SK-N-SH (cell line): ENCODE measurements at regions not wholly inside any gene's neighbourhood (a gene's known extent, or its start where the extent isn't known, plus 50 kb on each side); places are given as distances from the start of the nearest gene placed in this dataset.

Experiments used
- CTCF ChIA-PET: fragments of 300-600, 350-600 bp; formaldehyde crosslinking; extraction: SDS; loops from one replicate; lab custom pipeline; 2021; lab: Yijun Ruan, JAX
- POLR2A ChIA-PET: fragments of 350-600 bp; sonication (Branson Sonifier 250); formaldehyde crosslinking; extraction: SDS; loops from one replicate; lab custom pipeline; 2020; ENCODE audit warnings: antibody characterized with exemption, inconsistent platforms; lab: Yijun Ruan, JAX
- DNase-seq: peaks from one replicate; pipeline ENCODE4 v3.0.0; 2012
- H2AFZ ChIP-seq: fragments of 200-600 bp; sonication (generic); 2 replicates; pipeline ENCODE4 v1.8.1; 2016; ENCODE audit warnings: antibody characterized with exemption, mild to moderate bottlenecking, low read depth
- H3F3A ChIP-seq: fragments of 200-600 bp; sonication (generic); replicated peaks from 2 replicates; pipeline ENCODE3; 2016; ENCODE audit warnings: antibody characterized with exemption, mild to moderate bottlenecking; ENCODE audit not compliant: insufficient read depth
- H3K27ac ChIP-seq, 2 experiments: fragments of 200-500 bp in 1 of 2; fragments of 200-600 bp in 1 of 2; sonication (Bioruptor generic) in 1 of 2; sonication (generic), shearing (Covaris generic) in 1 of 2; 2 replicates each; pipeline versions ENCODE4 v1.5.1 to v1.6.1; 2014 to 2016; ENCODE audit warnings: low read depth in 2 of 2, inconsistent platforms in 1 of 2, low read length in 1 of 2, mild to moderate bottlenecking in 1 of 2, mixed read lengths in 1 of 2
- H3K27me3 ChIP-seq: fragments of 200-600 bp; sonication (generic), shearing (Covaris generic); 2 replicates; pipeline ENCODE4 v1.6.1; 2016; ENCODE audit warnings: mixed run types; ENCODE audit not compliant: insufficient read depth
- H3K36me3 ChIP-seq, 2 experiments: fragments of 200-500 bp in 1 of 2; fragments of 200-600 bp in 1 of 2; sonication (Bioruptor generic) in 1 of 2; sonication (generic) in 1 of 2; replicated peaks in 1 of 2; 2 replicates each; pipeline versions ENCODE3 to v1.5.1; 2014 to 2016; ENCODE audit warnings: low read length in 1 of 2, mild to moderate bottlenecking in 1 of 2; ENCODE audit not compliant: insufficient read depth in 2 of 2, control insufficient read depth in 1 of 2
- H3K4me1 ChIP-seq, 2 experiments: fragments of 200-500 bp in 1 of 2; fragments of 200-600 bp in 1 of 2; sonication (Bioruptor generic) in 1 of 2; sonication (generic), shearing (Covaris generic) in 1 of 2; 2 replicates each; pipeline versions ENCODE4 v1.5.1 to v1.6.1; 2014 to 2016; ENCODE audit warnings: low read depth in 1 of 2, low read length in 1 of 2, mixed run types in 1 of 2; ENCODE audit not compliant: insufficient read depth in 2 of 2, control insufficient read depth in 1 of 2
- H3K4me2 ChIP-seq: fragments of 200-600 bp; sonication (generic), shearing (Covaris generic); 2 replicates; pipeline ENCODE4 v1.6.1; 2017; ENCODE audit warnings: mixed run types
- H3K4me3 ChIP-seq, 2 experiments: fragments of 200-500 bp in 1 of 2; fragments of 200-600 bp in 1 of 2; sonication (Bioruptor generic) in 1 of 2; sonication (generic), shearing (Covaris generic) in 1 of 2; 2 replicates each; pipeline versions ENCODE4 v1.5.1 to v1.8.1; 2014 to 2016; ENCODE audit warnings: low read depth in 2 of 2, inconsistent platforms in 1 of 2, low read length in 1 of 2, mild to moderate bottlenecking in 1 of 2, mixed read lengths in 1 of 2, moderate library complexity in 1 of 2
- H3K79me2 ChIP-seq: fragments of 200-600 bp; sonication (generic); 2 replicates; pipeline ENCODE4 v1.8.1; 2017; ENCODE audit warnings: mild to moderate bottlenecking; ENCODE audit not compliant: insufficient read depth
- H3K9ac ChIP-seq: fragments of 200-600 bp; sonication (generic); 2 replicates; pipeline ENCODE4 v1.6.1; 2017; ENCODE audit warnings: mixed run types
- H3K9me2 ChIP-seq: fragments of 200-600 bp; sonication (generic); 2 replicates; pipeline ENCODE4 v1.6.1; 2017; ENCODE audit warnings: mixed run types
- H3K9me3 ChIP-seq: fragments of 200-600 bp; sonication (generic); 2 replicates; pipeline ENCODE4 v1.6.1; 2017; ENCODE audit warnings: mixed run types, mild to moderate bottlenecking, moderate library complexity
- H4K20me1 ChIP-seq: fragments of 200-600 bp; sonication (generic); 2 replicates; pipeline ENCODE4 v1.6.1; 2017; ENCODE audit warnings: mild to moderate bottlenecking, mixed run types; ENCODE audit not compliant: insufficient read depth
- EP300 ChIP-seq, 2 experiments: IDR thresholded peaks; 2 replicates each; pipeline versions ENCODE4 v1.4.0 to v1.6.1; 2012; ENCODE audit warnings: borderline replicate concordance in 1 of 2, low read depth in 1 of 2, low read length in 1 of 2
- EZH2phosphoT487 ChIP-seq: fragments of 200-600 bp; sonication (generic); IDR thresholded peaks from 2 replicates; pipeline ENCODE4 v1.6.1; 2017; ENCODE audit warnings: low read depth, mixed run types, mild to moderate bottlenecking, antibody characterized with exemption, moderate library complexity, borderline replicate concordance
- FOXJ3 ChIP-seq: sonication (generic); formaldehyde crosslinking; IDR thresholded peaks from 2 replicates; pipeline ENCODE4 v1.5.1; 2020; ENCODE audit warnings: mild to moderate bottlenecking, missing genetic modification reagents
- JUND ChIP-seq: IDR thresholded peaks from 2 replicates; pipeline ENCODE4 v1.4.0; 2012
- MAX ChIP-seq: IDR thresholded peaks from 2 replicates; pipeline ENCODE4 v1.4.0; 2012; ENCODE audit warnings: low read depth
- MEF2A ChIP-seq: IDR thresholded peaks from 2 replicates; pipeline ENCODE4 v1.4.0; 2012; ENCODE audit warnings: low read depth, borderline replicate concordance
- NRF1 ChIP-seq: IDR thresholded peaks from 2 replicates; pipeline ENCODE4 v1.6.1; 2012; ENCODE audit warnings: low read depth, mild to moderate bottlenecking, low read length
- RCOR1 ChIP-seq: fragments of 150-350 bp; IDR thresholded peaks from 2 replicates; pipeline ENCODE4 v1.6.1; 2017; ENCODE audit warnings: antibody characterized with exemption, low read length
- REST ChIP-seq: IDR thresholded peaks from 2 replicates; pipeline ENCODE4 v1.6.1; 2012; ENCODE audit warnings: mild to moderate bottlenecking, low read depth, low read length, moderate library complexity
- RXRA ChIP-seq: IDR thresholded peaks from 2 replicates; pipeline ENCODE4 v1.4.0; 2012; ENCODE audit warnings: low read depth, mild to moderate bottlenecking, borderline replicate concordance
- USF1 ChIP-seq: IDR thresholded peaks from 2 replicates; pipeline ENCODE4 v1.4.0; 2012; ENCODE audit warnings: low read depth, borderline replicate concordance
- YY1 ChIP-seq: IDR thresholded peaks from 2 replicates; pipeline ENCODE4 v1.4.0; 2012; ENCODE audit warnings: low read depth, mild to moderate bottlenecking
- WGBS: methylation state at CpG from one replicate; pipeline ENCODE4 v1.1.6; 2017; ENCODE audit warnings: low lambda C conversion rate; 5-methylcytosine and 5-hydroxymethylcytosine counted together

GRCh38 chr11:123328281-123328867 lies 101.7 kb upstream of the GRAMD1B start:
- Histone ChIP-seq H3K79me2 (no peaks in the 10 kb centered on the region), H3K4me1 (peaks cover 0 to 8% of the 10 kb centered on the region in 2 experiments; a peak in 2 of 4 replicates), H4K20me1 (no peaks in the 10 kb centered on the region), H3K4me3 (no peak overlapping the region), H3F3A (no peaks in the 10 kb centered on the region), H3K4me2 (no peak overlapping the region), H3K27ac (no peak overlapping the region), H3K9ac (no peak overlapping the region), H3K27me3 (no peaks in the 10 kb centered on the region; the same call in 1 of the 2 replicates), H3K9me2 (no peaks in the 10 kb centered on the region), H3K9me3 (no peaks in the 10 kb centered on the region), H2AFZ (no peak overlapping the region), H3K36me3 (no peaks in the 10 kb centered on the region)
- ChIA-PET CTCF (no interaction called here), POLR2A (no interaction called here)
- DNase-seq, result no peak
- 84% methylated on average over 5 of the region's 5 CpGs for WGBS
- no peak for TF ChIP-seq MAX
- no peak for TF ChIP-seq RCOR1
- TF ChIP-seq NRF1, result no peak
- TF ChIP-seq REST, result no peak
- no peak for TF ChIP-seq JUND
- TF ChIP-seq MEF2A, result no peak
- TF ChIP-seq EP300 (IDR thresholded peaks at IDR 0.05; ENCODE audit: borderline replicate concordance in 1 of 2, low read depth in 1 of 2, low read length in 1 of 2), result no peak
- no peak for TF ChIP-seq FOXJ3 (CRISPR knock-in tag)
- TF ChIP-seq YY1, result no peak
- no peak for TF ChIP-seq RXRA
- TF ChIP-seq USF1, result no peak

- WGBS, result 89% methylated on average over 3 of the region's 3 CpGs
- TF ChIP-seq MEF2A (no peak), EZH2phosphoT487 (no peak)
Measured at GRCh38 chr11:123325533-123325932, 104.5 kb upstream of the GRAMD1B start.

More at GRCh38 chr11:123325533-123325932, 104.5 kb upstream of the GRAMD1B start:
- no peak overlapping the region for H3K4me3 ChIP-seq
- H4K20me1 ChIP-seq, result no peaks in the 10 kb centered on the region
- no peaks in the 10 kb centered on the region for H3K36me3 ChIP-seq
- H3K9me3 ChIP-seq, result no peaks in the 10 kb centered on the region
- no peaks in the 10 kb centered on the region for H3F3A ChIP-seq
- no peak overlapping the region for H3K4me2 ChIP-seq
- H3K4me1 ChIP-seq, result no peaks in the 10 kb centered on the region; a peak in 1 of 4 replicates
- H2AFZ ChIP-seq, result no peak overlapping the region
- no peaks in the 10 kb centered on the region for H3K79me2 ChIP-seq
- DNase-seq, result no peak
- no peaks in the 10 kb centered on the region for H3K9me2 ChIP-seq
- H3K9ac ChIP-seq, result no peak overlapping the region
- no peak overlapping the region for H3K27ac ChIP-seq
- H3K27me3 ChIP-seq, result no peaks in the 10 kb centered on the region; the same call in 1 of the 2 replicates
- POLR2A ChIA-PET, result no interaction called here
- CTCF ChIA-PET, result no interaction called here
